Activated CD4-positive, alpha-beta memory T cell treated with anti-CD3 and anti-CD28 coated beads for 36 hours (primary cell): ENCODE measurements at regions not wholly inside any gene's neighbourhood (a gene's known extent, or its start where the extent isn't known, plus 50 kb on each side); places are given as distances from the start of the nearest gene placed in this dataset.
"Not testable (repeated sequence)": the region's sequence is repeated elsewhere in the genome, so short reads cannot be mapped to it uniquely, and the experiment has no call there.

ENCODE experiments used
- CTCF ChIA-PET: fragments of 350-600 bp; sonication (Branson Sonifier 250); formaldehyde crosslinking; loops from one replicate; lab custom pipeline; 2021; ENCODE audit warnings: antibody characterized with exemption, inconsistent platforms; lab: Charles Lee
- POLR2A ChIA-PET: fragments of 350-600 bp; sonication (Branson Sonifier 250); formaldehyde crosslinking; loops from one replicate; lab custom pipeline; 2021; ENCODE audit warnings: antibody characterized with exemption; lab: Charles Lee
- DNase-seq: peaks from one replicate; pipeline ENCODE4 v3.0.0-alpha.2; 2020
- H3K27ac Mint-ChIP-seq: one replicate; pipeline ENCODE4 v1.8.0; 2021; ENCODE audit warnings: mixed read lengths
- H3K27me3 Mint-ChIP-seq: one replicate; pipeline ENCODE4 v1.8.0; 2021; ENCODE audit warnings: mixed read lengths
- H3K36me3 Mint-ChIP-seq: one replicate; pipeline ENCODE4 v1.8.0; 2021; ENCODE audit warnings: mixed read lengths
- H3K4me1 Mint-ChIP-seq: one replicate; pipeline ENCODE4 v1.8.0; 2021; ENCODE audit warnings: low read depth, mixed read lengths
- H3K4me3 Mint-ChIP-seq: one replicate; pipeline ENCODE4 v1.8.0; 2021; ENCODE audit warnings: mild to moderate bottlenecking, mixed read lengths
- H3K9me3 Mint-ChIP-seq: one replicate; pipeline ENCODE4 v1.8.0; 2021; ENCODE audit warnings: mixed read lengths
- intact Hi-C: fragments of 100-400 bp; cut with micrococcal nuclease; formaldehyde crosslinking; loops from one replicate; pipeline ENCODE4 v1.15.1; 2023

- ChIA-PET POLR2A (no interaction called here), CTCF (no interaction called here)
- Mint-ChIP-seq H3K27ac (no peak overlapping the region), H3K4me3 (no peak overlapping the region), H3K27me3 (no peaks in the 10 kb centered on the region), H3K9me3 (no peaks in the 10 kb centered on the region), H3K4me1 (no peaks in the 10 kb centered on the region), H3K36me3 (no peaks in the 10 kb centered on the region)
- no peak for DNase-seq
- intact Hi-C loops = no loop called here
These were observed 50.3 kb upstream of the ATP6AP2 start for GRCh38 chrX:40530509-40530908.

GRCh38 chrX:40527543-40527942 lies 53.2 kb upstream of the ATP6AP2 start:
- Mint-ChIP-seq H3K4me3 (no peak overlapping the region), H3K9me3 (no peaks in the 10 kb centered on the region), H3K27ac (no peak overlapping the region), H3K27me3 (no peaks in the 10 kb centered on the region), H3K4me1 (no peaks in the 10 kb centered on the region), H3K36me3 (no peaks in the 10 kb centered on the region)
- POLR2A ChIA-PET = no interaction called here
- intact Hi-C loops = no loop called here
- no peak for DNase-seq
- CTCF ChIA-PET = no interaction called here

GRCh38 chrX:40526412-40526811 lies 54.4 kb upstream of the ATP6AP2 start:
- intact Hi-C loops = no loop called here
- ChIA-PET CTCF (no interaction called here), POLR2A (no interaction called here)
- Mint-ChIP-seq H3K27ac (no peak overlapping the region), H3K27me3 (no peaks in the 10 kb centered on the region), H3K9me3 (no peaks in the 10 kb centered on the region), H3K4me3 (no peak overlapping the region), H3K36me3 (no peaks in the 10 kb centered on the region), H3K4me1 (no peaks in the 10 kb centered on the region)
- no peak for DNase-seq

DNA sequence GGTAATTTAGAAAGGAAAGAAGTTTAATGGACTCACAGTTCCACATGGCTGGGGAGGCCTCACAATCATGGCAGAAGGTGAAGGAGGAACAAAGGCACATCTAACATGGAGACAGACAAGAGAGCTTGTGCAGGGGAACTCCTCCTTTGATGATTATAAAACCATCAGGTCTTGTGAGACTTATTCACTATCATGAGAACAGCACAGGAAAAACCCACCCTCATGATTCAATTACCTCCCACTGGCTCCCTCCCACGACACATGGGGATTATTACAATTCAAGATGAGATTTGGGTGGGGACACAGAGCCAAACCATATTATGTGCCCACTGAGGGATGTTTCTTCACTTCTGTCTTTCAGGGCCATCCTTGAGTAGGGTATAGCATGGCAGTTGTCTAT lies 54.9 kb upstream of the ATP6AP2 start:
- POLR2A ChIA-PET, H3K4me1 Mint-ChIP-seq, H3K36me3 Mint-ChIP-seq, H3K27ac Mint-ChIP-seq, H3K9me3 Mint-ChIP-seq, CTCF ChIA-PET, H3K27me3 Mint-ChIP-seq, DNase-seq, intact Hi-C loops, H3K4me3 Mint-ChIP-seq: not testable (repeated sequence)

DNA sequence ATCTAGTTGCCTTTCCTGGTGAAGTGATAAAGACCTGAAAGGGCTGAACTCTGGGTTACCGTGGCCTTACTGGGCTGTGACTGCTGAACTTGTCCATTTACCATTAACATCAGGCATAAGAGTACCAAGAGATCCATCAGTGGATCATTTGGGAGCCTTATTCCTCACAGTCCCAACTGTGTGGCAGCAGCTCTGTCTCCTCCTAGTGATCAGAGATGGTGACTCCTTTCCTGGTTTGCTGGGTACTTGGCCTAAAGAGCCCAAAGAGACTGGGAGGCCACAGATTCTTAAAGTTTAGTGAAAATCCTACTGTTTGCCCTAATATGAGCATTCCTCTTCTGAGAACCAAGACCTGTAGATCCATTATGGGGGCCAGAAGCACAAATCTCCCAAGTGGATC lies 56.3 kb upstream of the ATP6AP2 start:
- Mint-ChIP-seq H3K4me1 (no peaks in the 10 kb centered on the region), H3K9me3 (no peaks in the 10 kb centered on the region), H3K4me3 (no peak overlapping the region), H3K27me3 (no peaks in the 10 kb centered on the region), H3K36me3 (no peaks in the 10 kb centered on the region), H3K27ac (no peak overlapping the region)
- ChIA-PET POLR2A (no interaction called here), CTCF (no interaction called here)
- DNase-seq = no peak
- intact Hi-C loops = no loop called here

DNA sequence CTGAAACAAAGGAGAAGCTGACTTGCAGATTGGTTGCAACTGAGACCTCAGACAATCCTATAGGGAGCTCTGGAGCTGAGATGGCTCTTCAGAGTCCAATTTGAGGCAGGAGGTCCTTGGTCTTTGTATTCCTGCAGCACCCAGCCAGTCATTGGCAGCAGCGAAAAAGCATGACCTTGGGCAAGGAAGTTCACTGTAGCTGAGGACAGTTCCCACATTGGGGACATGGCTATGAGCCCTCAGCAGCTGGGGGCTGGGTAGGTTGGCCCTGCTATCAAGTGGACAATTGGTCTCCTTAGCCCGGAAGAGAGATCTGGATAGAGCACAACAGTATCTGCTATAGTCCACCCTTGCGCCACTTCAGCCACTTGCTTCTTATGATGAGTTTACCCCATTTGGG lies 56.9 kb upstream of the ATP6AP2 start:
- intact Hi-C loops = no loop called here
- no peak overlapping the region for H3K27ac Mint-ChIP-seq
- ChIA-PET CTCF (no interaction called here), POLR2A (no interaction called here)
- DNase-seq = no peak
- no peaks in the 10 kb centered on the region for H3K36me3 Mint-ChIP-seq
- no peaks in the 10 kb centered on the region for H3K27me3 Mint-ChIP-seq
- no peaks in the 10 kb centered on the region for H3K4me1 Mint-ChIP-seq
- no peaks in the 10 kb centered on the region for H3K9me3 Mint-ChIP-seq
- no peak overlapping the region for H3K4me3 Mint-ChIP-seq

GRCh38 chrX:40521868-40522450 lies 58.8 kb upstream of the ATP6AP2 start:
- CTCF ChIA-PET = no interaction called here
- H3K36me3 Mint-ChIP-seq = no peaks in the 10 kb centered on the region

GRCh38 chrX:40514376-40514775 lies 66.4 kb upstream of the ATP6AP2 start:
- ChIA-PET POLR2A (no interaction called here), CTCF (no interaction called here)
- H3K4me1 Mint-ChIP-seq = no peaks in the 10 kb centered on the region
- H3K9me3 Mint-ChIP-seq = no peaks in the 10 kb centered on the region
- no peak overlapping the region for H3K27ac Mint-ChIP-seq
- H3K27me3 Mint-ChIP-seq = no peaks in the 10 kb centered on the region
- intact Hi-C loops = no loop called here
- H3K36me3 Mint-ChIP-seq = no peaks in the 10 kb centered on the region
- DNase-seq = no peak
- no peak overlapping the region for H3K4me3 Mint-ChIP-seq

More at GRCh38 chrX:40521868-40522450, 58.8 kb upstream of the ATP6AP2 start:
- Mint-ChIP-seq H3K4me1 (no peaks in the 10 kb centered on the region), H3K4me3 (no peak overlapping the region), H3K9me3 (no peaks in the 10 kb centered on the region), H3K27me3 (no peaks in the 10 kb centered on the region), H3K27ac (no peak overlapping the region)
- POLR2A ChIA-PET = no interaction called here
- intact Hi-C loops = no loop called here
- no peak for DNase-seq

DNA sequence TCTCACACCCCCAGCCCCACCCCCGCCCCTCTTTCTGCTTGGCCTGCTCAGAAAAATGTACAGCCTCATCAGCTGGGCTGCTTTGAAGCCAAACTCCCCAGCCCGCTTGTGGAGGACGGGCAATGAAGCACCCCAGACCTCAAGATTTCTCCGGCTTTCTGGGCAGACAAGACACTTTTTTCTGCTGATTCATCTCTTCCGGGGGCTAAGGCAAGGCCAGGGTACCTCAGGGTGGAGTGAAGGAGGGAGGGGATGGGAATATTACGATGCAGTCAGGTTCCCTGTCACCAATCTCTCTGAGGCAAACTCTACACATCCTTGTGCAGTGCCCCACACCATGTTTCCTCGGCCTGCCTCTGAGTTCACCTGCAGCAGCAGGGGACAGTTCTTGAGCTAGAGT lies 66.9 kb upstream of the ATP6AP2 start:
- CTCF ChIA-PET = no interaction called here

DNA sequence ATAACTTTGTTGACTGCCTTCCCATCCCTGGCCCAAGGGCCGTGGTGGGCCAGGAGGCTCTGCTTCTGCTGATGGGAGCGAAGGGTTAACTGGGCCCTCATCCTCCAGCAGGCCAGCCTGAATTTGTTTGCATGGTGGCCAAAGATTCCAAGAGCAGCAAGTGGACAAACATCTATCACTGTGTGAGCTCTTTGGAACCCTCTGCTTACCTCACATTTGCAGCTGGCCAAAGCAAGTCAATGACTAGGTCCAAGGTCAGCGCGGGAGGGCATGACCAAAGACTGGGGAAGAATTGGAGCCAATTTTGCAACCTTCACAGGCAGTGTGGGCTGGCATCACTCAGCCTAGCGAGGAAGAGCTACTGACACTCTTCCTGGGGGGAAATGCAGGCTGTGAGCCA lies 67.8 kb upstream of the ATP6AP2 start:
- intact Hi-C loops = no loop called here
- DNase-seq = no peak
- Mint-ChIP-seq H3K27ac (no peak overlapping the region), H3K36me3 (no peaks in the 10 kb centered on the region), H3K9me3 (no peaks in the 10 kb centered on the region), H3K4me3 (no peak overlapping the region), H3K27me3 (no peaks in the 10 kb centered on the region), H3K4me1 (no peaks in the 10 kb centered on the region)
- ChIA-PET POLR2A (no interaction called here), CTCF (no interaction called here)

More for the DNA sequence above, 66.9 kb upstream of the ATP6AP2 start:
- Mint-ChIP-seq H3K9me3 (no peaks in the 10 kb centered on the region), H3K27me3 (no peaks in the 10 kb centered on the region), H3K4me3 (no peak overlapping the region), H3K4me1 (no peaks in the 10 kb centered on the region), H3K36me3 (no peaks in the 10 kb centered on the region), H3K27ac (no peak overlapping the region)
- no peak for DNase-seq
- POLR2A ChIA-PET = no interaction called here
- intact Hi-C loops = no loop called here

DNA sequence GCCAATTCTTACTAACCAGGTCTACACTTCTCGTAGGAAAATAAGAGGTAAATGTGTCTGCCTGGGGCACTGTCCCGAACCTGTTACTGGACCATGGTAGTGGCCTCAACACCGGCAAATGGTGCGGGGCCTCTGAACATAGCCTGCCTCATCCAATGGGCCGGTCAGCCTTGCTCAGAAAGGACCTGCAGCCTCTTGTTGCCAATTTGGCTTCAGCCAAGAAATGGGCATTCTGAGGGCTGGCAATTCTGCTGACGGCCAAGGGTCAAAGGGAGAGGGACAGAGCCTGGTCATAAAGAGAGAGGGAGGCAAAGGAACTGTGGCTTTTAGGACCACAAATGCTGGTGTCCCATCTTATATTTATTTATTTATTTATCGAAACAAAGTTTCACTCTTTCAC lies 69.5 kb upstream of the ATP6AP2 start:
- H3K36me3 Mint-ChIP-seq = no peaks in the 10 kb centered on the region
- H3K9me3 Mint-ChIP-seq = no peaks in the 10 kb centered on the region
- no peaks in the 10 kb centered on the region for H3K4me1 Mint-ChIP-seq
- no peak overlapping the region for H3K4me3 Mint-ChIP-seq
- ChIA-PET POLR2A (no interaction called here), CTCF (no interaction called here)
- DNase-seq = no peak
- intact Hi-C loops = no loop called here
- no peak overlapping the region for H3K27ac Mint-ChIP-seq
- no peaks in the 10 kb centered on the region for H3K27me3 Mint-ChIP-seq

GRCh38 chrX:40508560-40508959 lies 72.2 kb upstream of the ATP6AP2 start:
- Mint-ChIP-seq H3K4me3 (no peak overlapping the region), H3K4me1 (no peaks in the 10 kb centered on the region), H3K27me3 (no peaks in the 10 kb centered on the region), H3K27ac (no peak overlapping the region), H3K36me3 (no peaks in the 10 kb centered on the region), H3K9me3 (no peaks in the 10 kb centered on the region)
- ChIA-PET CTCF (no interaction called here), POLR2A (no interaction called here)
- DNase-seq = no peak
- intact Hi-C loops = no loop called here

- no peak for DNase-seq
- Mint-ChIP-seq H3K27ac (no peak overlapping the region), H3K4me3 (no peak overlapping the region), H3K36me3 (no peaks in the 10 kb centered on the region), H3K4me1 (no peaks in the 10 kb centered on the region), H3K27me3 (no peaks in the 10 kb centered on the region), H3K9me3 (no peaks in the 10 kb centered on the region)
- CTCF ChIA-PET = no interaction called here
- intact Hi-C loops = no loop called here
- POLR2A ChIA-PET = no interaction called here
These were observed 74.4 kb upstream of the ATP6AP2 start for GRCh38 chrX:40506201-40506985.
